ENCODE measurements at regions not wholly inside any gene's neighbourhood (a gene's known extent, or its start where the extent isn't known, plus 50 kb on each side); places are given as distances from the start of the nearest gene placed in this dataset.

- TF ChIP-seq EZH2 (IDR thresholded peaks at IDR 0.05; ENCODE audit: low read length) (no peak), CTCF (optimal IDR thresholded peaks at IDR 0.05 in 1 of 3, IDR thresholded peaks at IDR 0.05 in 1 of 3, conservative IDR thresholded peaks at IDR 0.05 in 1 of 3; ENCODE audit: extremely low read depth in 1 of 3, insufficient read depth in 2 of 3, low read length in 3 of 3) (no peak)
Observed at GRCh38 chr22:46094676-46095075, 55.6 kb upstream of the PPARA start.
